ENCODE measurements at regions not wholly inside any gene's neighbourhood (a gene's known extent, or its start where the extent isn't known, plus 50 kb on each side); places are given as distances from the start of the nearest gene placed in this dataset.

DNA sequence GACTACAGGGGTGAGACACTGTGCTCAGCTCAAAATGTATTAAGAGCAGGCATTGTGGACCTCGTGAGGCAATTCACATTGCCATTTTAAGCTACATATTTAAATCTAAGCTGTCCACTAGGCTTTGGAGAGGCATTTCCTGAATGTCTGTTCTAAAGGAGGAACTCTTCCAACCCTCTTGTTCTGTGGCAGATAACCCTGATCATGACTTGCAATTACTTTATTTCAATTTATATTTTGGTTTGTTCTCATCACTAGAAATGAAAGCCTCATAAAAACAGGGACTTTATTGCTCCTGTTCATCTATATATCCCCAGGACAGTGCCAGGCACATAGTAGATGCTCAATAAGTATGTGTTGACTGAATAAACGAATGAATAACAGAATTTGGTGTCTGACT is 84.0 kb upstream of the SALL4 start:
- TF ChIP-seq CTCF (conservative IDR thresholded peaks at IDR 0.05; ENCODE audit: low read length) (no peak), EZH2phosphoT487 (IDR thresholded peaks at IDR 0.05; ENCODE audit: borderline replicate concordance, low read depth, low read length) (no peak)
